ENCODE measurements at regions not wholly inside any gene's neighbourhood (a gene's known extent, or its start where the extent isn't known, plus 50 kb on each side); places are given as distances from the start of the nearest gene placed in this dataset.

GRCh38 chr6:82766476-82766875 is 299.2 kb downstream of the UBE3D start:
- TF ChIP-seq, protein P1, sequence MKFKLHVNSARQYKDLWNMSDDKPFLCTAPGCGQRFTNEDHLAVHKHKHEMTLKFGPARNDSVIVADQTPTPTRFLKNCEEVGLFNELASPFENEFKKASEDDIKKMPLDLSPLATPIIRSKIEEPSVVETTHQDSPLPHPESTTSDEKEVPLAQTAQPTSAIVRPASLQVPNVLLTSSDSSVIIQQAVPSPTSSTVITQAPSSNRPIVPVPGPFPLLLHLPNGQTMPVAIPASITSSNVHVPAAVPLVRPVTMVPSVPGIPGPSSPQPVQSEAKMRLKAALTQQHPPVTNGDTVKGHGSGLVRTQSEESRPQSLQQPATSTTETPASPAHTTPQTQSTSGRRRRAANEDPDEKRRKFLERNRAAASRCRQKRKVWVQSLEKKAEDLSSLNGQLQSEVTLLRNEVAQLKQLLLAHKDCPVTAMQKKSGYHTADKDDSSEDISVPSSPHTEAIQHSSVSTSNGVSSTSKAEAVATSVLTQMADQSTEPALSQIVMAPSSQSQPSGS (IDR thresholded peaks at IDR 0.05; ENCODE audit: low read length), result no peak
- TF ChIP-seq YBX1 (IDR thresholded peaks at IDR 0.05) (no peak), REST (IDR thresholded peaks at IDR 0.05; ENCODE audit: low read depth, low read length) (no peak), ETV6 (conservative IDR thresholded peaks at IDR 0.05 in 1 of 2, IDR thresholded peaks at IDR 0.05 in 1 of 2; ENCODE audit: borderline replicate concordance in 1 of 2, low read depth in 1 of 2) (no peak), BMI1 (IDR thresholded peaks at IDR 0.05; ENCODE audit: borderline replicate concordance) (no peak), FOXM1 (IDR thresholded peaks at IDR 0.05; ENCODE audit: low read depth, low read length) (no peak), POLR2A (IDR thresholded peaks at IDR 0.05; ENCODE audit: low read depth, low read length) (no peak), HDAC6 (IDR thresholded peaks at IDR 0.05; ENCODE audit: unreplicated experiment) (no peak), NBN (IDR thresholded peaks at IDR 0.05) (no peak)
- TF ChIP-seq, protein P2, sequence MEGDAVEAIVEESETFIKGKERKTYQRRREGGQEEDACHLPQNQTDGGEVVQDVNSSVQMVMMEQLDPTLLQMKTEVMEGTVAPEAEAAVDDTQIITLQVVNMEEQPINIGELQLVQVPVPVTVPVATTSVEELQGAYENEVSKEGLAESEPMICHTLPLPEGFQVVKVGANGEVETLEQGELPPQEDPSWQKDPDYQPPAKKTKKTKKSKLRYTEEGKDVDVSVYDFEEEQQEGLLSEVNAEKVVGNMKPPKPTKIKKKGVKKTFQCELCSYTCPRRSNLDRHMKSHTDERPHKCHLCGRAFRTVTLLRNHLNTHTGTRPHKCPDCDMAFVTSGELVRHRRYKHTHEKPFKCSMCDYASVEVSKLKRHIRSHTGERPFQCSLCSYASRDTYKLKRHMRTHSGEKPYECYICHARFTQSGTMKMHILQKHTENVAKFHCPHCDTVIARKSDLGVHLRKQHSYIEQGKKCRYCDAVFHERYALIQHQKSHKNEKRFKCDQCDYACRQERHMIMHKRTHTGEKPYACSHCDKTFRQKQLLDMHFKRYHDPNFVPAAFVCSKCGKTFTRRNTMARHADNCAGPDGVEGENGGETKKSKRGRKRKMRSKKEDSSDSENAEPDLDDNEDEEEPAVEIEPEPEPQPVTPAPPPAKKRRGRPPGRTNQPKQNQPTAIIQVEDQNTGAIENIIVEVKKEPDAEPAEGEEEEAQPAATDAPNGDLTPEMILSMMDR (IDR thresholded peaks at IDR 0.05 in 2 of 3, conservative IDR thresholded peaks at IDR 0.05 in 1 of 3; ENCODE audit: control insufficient read depth in 2 of 3, extremely low read depth in 1 of 3, insufficient read depth in 1 of 3, low read depth in 3 of 3, low read length in 3 of 3), result no peak
